Activated CD4-positive, alpha-beta memory T cell treated with anti-CD3 and anti-CD28 coated beads for 36 hours (primary cell): ENCODE measurements at regions not wholly inside any gene's neighbourhood (a gene's known extent, or its start where the extent isn't known, plus 50 kb on each side); places are given as distances from the start of the nearest gene placed in this dataset.

ENCODE experiments used
- CTCF ChIA-PET: fragments of 350-600 bp; sonication (Branson Sonifier 250); formaldehyde crosslinking; loops from one replicate; lab custom pipeline; 2021; ENCODE audit warnings: antibody characterized with exemption, inconsistent platforms; lab: Charles Lee
- POLR2A ChIA-PET: fragments of 350-600 bp; sonication (Branson Sonifier 250); formaldehyde crosslinking; loops from one replicate; lab custom pipeline; 2021; ENCODE audit warnings: antibody characterized with exemption; lab: Charles Lee
- DNase-seq: peaks from one replicate; pipeline ENCODE4 v3.0.0-alpha.2; 2020
- H3K27ac Mint-ChIP-seq: one replicate; pipeline ENCODE4 v1.8.0; 2021; ENCODE audit warnings: mixed read lengths
- H3K27me3 Mint-ChIP-seq: one replicate; pipeline ENCODE4 v1.8.0; 2021; ENCODE audit warnings: mixed read lengths
- H3K36me3 Mint-ChIP-seq: one replicate; pipeline ENCODE4 v1.8.0; 2021; ENCODE audit warnings: mixed read lengths
- H3K4me1 Mint-ChIP-seq: one replicate; pipeline ENCODE4 v1.8.0; 2021; ENCODE audit warnings: low read depth, mixed read lengths
- H3K4me3 Mint-ChIP-seq: one replicate; pipeline ENCODE4 v1.8.0; 2021; ENCODE audit warnings: mild to moderate bottlenecking, mixed read lengths
- H3K9me3 Mint-ChIP-seq: one replicate; pipeline ENCODE4 v1.8.0; 2021; ENCODE audit warnings: mixed read lengths
- intact Hi-C: fragments of 100-400 bp; cut with micrococcal nuclease; formaldehyde crosslinking; loops from one replicate; pipeline ENCODE4 v1.15.1; 2023

DNA sequence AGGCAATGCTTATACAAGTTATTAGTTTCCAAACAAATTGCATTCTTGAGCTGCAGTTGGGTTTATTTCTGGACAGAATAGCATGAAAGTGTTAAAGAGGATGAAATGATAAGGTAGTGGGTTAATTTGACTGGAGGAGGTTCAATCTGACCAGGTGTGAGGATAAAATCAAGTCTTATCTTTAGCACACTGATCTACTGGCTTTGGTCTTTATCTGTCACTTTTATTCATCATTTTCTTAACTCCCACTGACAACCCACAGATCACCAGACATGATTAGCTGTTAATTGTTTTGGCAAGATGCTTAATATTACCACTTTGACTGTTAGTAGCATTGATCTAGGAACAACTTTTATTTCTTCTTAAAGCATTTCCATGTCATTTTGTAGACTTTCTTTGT lies 74.4 kb upstream of the CNTLN start:
- POLR2A ChIA-PET = no interaction called here
- intact Hi-C loops = no loop called here
- CTCF ChIA-PET = no interaction called here
- H3K4me3 Mint-ChIP-seq = no peak overlapping the region
- no peak for DNase-seq
- H3K4me1 Mint-ChIP-seq = no peaks in the 10 kb centered on the region
- peaks cover 8% of the 10 kb centered on the region for H3K9me3 Mint-ChIP-seq
- H3K27me3 Mint-ChIP-seq = no peaks in the 10 kb centered on the region
- no peak overlapping the region for H3K27ac Mint-ChIP-seq
- no peaks in the 10 kb centered on the region for H3K36me3 Mint-ChIP-seq

DNA sequence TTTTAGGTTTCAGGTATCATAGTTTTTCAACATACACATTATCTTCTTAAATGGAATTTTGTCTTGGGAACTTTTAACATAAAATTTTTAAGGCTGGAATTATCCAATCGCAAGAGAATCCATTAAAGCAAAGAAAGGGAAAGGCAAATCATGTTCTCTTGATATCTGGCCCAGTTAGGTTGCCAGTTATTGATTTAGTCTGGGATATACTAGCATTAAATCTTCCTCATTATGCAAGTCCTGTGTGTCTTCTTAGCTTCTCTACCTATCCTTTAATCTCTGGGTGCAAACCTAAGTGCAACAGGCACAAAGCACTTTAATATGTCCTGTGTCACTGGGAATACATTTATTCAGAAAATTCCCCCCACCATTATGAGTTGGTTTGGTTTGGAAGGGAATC lies 75.4 kb upstream of the CNTLN start:
- ChIA-PET CTCF (no interaction called here), POLR2A (no interaction called here)
- H3K27ac Mint-ChIP-seq = no peak overlapping the region

DNA sequence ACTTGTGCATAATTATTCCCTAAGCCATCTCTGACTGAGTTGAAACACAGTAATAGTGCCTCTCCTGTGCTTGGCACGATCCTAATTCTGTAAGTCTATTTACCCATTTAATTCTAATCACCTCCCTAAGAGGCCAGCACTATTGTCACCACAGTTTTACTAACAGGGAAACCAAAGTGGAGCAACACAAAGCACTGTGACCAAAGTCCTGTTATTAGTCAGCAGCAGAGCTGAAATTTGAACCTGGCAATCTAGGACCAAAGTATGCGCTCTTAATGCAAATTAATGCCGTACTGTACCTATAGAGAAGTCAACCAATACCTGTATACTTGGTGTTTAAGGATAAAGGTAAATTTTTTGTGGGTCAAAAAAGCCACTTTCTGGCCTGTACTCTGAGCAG lies 77.1 kb upstream of the CNTLN start:
- no peaks in the 10 kb centered on the region for H3K4me1 Mint-ChIP-seq
- no peak overlapping the region for H3K4me3 Mint-ChIP-seq
- H3K27ac Mint-ChIP-seq = no peak overlapping the region
- H3K27me3 Mint-ChIP-seq = no peaks in the 10 kb centered on the region
- CTCF ChIA-PET = no interaction called here
- H3K9me3 Mint-ChIP-seq = peaks cover 9% of the 10 kb centered on the region
- POLR2A ChIA-PET = no interaction called here
- intact Hi-C loops = no loop called here
- no peaks in the 10 kb centered on the region for H3K36me3 Mint-ChIP-seq
- no peak for DNase-seq

More for the DNA sequence above, 75.4 kb upstream of the CNTLN start:
- intact Hi-C loops = no loop called here
- DNase-seq = no peak
- Mint-ChIP-seq H3K4me3 (no peak overlapping the region), H3K9me3 (peaks cover 8% of the 10 kb centered on the region), H3K27me3 (no peaks in the 10 kb centered on the region), H3K36me3 (no peaks in the 10 kb centered on the region), H3K4me1 (no peaks in the 10 kb centered on the region)

DNA sequence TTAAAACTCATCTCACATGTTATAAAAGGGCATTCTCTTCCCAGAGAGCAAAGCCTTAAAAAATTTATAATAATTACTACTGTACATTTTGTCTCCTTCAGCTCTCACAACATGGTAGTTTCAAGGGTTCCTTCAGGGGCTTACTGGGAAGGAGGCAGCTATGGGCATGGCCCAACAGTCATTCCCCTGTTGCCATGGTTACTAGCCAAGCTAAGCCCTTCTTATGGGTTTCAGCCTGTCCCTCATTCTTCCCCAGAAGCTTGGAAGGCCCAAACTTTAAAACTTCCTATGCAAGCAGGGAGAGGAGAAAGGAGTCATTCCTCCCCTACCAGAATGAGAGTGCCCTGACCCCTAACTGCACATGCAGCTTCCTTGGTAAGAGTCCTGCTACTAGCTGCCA lies 82.2 kb upstream of the CNTLN start:
- DNase-seq = no peak
- intact Hi-C loops = no loop called here
- CTCF ChIA-PET = no interaction called here
- Mint-ChIP-seq H3K27me3 (no peaks in the 10 kb centered on the region), H3K36me3 (no peaks in the 10 kb centered on the region), H3K4me3 (no peak overlapping the region), H3K9me3 (peaks cover 14% of the 10 kb centered on the region), H3K27ac (no peak overlapping the region), H3K4me1 (no peaks in the 10 kb centered on the region)
- POLR2A ChIA-PET = no interaction called here

DNA sequence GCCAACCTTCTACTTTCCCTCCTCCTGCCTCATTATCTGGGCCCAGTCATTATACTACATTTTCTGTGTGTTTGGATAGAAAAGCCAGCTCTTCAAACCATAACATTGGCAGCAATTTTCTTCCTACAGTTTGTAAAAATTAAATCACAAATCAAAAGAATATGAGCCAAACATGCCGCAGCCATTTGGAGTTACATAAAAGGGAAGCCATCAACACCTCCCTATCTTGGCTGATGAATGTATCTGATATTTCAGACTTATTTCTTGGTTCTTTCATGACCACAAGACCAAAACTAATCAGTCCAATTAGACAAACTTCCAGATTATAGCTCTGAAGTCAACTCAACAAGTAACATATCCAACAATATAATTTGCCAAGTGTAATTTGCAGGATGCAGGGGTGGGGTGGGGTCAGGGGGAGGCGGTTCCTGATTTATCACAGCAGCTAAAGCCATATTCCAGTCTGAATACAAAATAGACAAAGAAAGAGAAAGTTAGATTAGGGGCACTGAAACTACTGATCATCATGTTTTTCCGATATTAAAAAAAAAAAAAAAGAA lies 89.4 kb upstream of the CNTLN start:
- no peaks in the 10 kb centered on the region for H3K36me3 Mint-ChIP-seq
- intact Hi-C loops = no loop called here
- H3K4me1 Mint-ChIP-seq = no peaks in the 10 kb centered on the region
- peaks cover 27% of the 10 kb centered on the region for H3K9me3 Mint-ChIP-seq
- no peak overlapping the region for H3K27ac Mint-ChIP-seq
- POLR2A ChIA-PET = interaction anchor here (1.1 kb wide), 1 partner anchor 9 kb away, joined by 3 read pairs; no protein-coding TSS in a partner anchor
- no peak for DNase-seq
- no peak overlapping the region for H3K4me3 Mint-ChIP-seq
- CTCF ChIA-PET = no interaction called here
- no peaks in the 10 kb centered on the region for H3K27me3 Mint-ChIP-seq

DNA sequence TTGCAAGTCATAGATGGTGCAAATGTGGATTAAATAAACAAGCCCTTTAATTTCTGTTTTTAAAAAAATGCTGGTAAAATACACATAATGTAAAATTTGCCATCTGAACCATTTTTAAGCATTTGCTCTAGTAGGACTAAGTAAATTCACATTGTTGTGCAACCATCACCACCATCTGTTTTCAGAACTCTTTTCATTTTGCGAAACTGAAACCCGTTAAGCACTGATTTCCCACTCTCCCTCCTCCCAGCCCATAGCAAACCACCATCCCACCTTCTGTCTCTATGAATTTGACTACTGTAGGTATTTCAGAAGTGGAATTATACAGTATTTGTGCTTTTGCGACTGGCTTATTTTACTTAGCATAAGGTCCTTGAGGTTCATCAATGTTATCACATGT lies 103.3 kb upstream of the CNTLN start:
- Mint-ChIP-seq H3K4me1 (no peaks in the 10 kb centered on the region), H3K36me3 (no peaks in the 10 kb centered on the region), H3K27me3 (no peaks in the 10 kb centered on the region), H3K9me3 (peaks cover 21% of the 10 kb centered on the region), H3K4me3 (no peak overlapping the region), H3K27ac (no peak overlapping the region)
- intact Hi-C loops = no loop called here
- DNase-seq = no peak
- CTCF ChIA-PET = no interaction called here
- POLR2A ChIA-PET = no interaction called here

DNA sequence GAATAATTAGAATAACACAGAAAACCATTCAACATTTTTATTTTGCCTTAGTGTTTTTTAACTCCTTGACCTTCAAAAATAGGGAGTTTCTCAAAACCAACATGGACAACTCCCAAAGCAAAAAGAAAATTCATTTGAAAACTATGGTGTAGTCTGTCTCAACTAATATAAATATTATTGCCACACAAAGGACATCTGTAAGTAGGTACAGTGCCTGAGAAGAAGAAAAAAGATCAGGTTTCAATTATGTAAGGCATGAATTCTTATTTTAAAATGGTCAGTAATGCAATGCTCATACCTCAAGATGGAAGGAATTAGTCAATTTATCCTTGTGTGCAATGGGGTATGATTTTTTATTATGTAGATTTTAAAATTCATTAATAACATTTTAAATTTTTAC lies 109.6 kb upstream of the CNTLN start:
- CTCF ChIA-PET = no interaction called here
- no peak overlapping the region for H3K4me3 Mint-ChIP-seq
- peaks cover 29% of the 10 kb centered on the region for H3K9me3 Mint-ChIP-seq
- H3K36me3 Mint-ChIP-seq = no peaks in the 10 kb centered on the region
- POLR2A ChIA-PET = no interaction called here
- intact Hi-C loops = no loop called here
- no peak overlapping the region for H3K27ac Mint-ChIP-seq
- DNase-seq = no peak
- H3K4me1 Mint-ChIP-seq = no peaks in the 10 kb centered on the region
- H3K27me3 Mint-ChIP-seq = no peaks in the 10 kb centered on the region

DNA sequence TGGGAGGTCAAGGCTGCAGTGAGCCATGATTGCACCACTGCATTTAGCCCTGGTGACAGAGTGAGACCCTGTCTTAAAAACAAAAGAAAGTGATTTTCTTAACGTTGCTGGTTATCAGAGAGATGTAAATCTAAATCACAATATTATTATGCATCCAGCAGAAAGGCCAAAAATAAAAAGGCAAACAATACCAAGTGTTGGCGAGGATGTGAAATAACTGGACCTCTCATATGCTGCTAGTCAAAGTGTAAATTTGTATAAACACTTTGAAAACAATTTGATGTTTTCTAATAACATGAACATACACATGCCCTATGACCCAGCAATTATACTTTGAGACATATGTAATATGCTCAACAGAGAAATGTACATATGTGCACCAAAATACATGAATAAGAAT lies 110.7 kb upstream of the CNTLN start:
- Mint-ChIP-seq H3K36me3 (no peaks in the 10 kb centered on the region), H3K4me1 (no peaks in the 10 kb centered on the region), H3K4me3 (no peak overlapping the region), H3K27ac (no peak overlapping the region), H3K27me3 (no peaks in the 10 kb centered on the region), H3K9me3 (peaks cover 25% of the 10 kb centered on the region)
- ChIA-PET CTCF (no interaction called here), POLR2A (no interaction called here)
- DNase-seq = no peak
- intact Hi-C loops = no loop called here

DNA sequence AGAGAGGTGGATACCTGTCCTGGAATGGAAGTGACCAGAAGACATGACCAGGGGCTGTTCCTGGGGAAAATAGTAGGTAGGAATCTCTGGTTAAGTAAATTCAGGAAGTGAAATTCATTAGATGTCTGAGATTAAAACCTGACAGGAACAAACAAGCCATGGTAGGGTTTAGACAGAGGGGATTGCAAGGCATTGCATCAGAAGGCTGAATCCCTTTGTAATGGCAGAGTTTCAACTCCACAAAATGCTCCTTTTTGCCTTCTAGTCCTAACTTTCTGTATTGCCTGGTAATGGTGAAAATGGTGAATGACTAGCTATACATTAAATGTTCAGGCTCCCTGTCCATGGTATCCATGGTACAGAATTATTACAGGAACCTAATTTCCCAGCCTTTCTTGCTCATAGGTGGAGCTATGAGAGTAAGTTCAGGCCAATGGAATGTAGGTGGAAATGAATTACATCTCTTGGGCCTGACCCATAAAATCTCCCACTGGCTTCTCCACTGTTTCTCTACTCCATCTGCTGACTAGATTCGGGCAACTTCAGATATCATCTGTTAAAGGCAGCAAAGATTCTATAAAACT lies 113.4 kb upstream of the CNTLN start:
- H3K4me3 Mint-ChIP-seq = no peak overlapping the region
- H3K27ac Mint-ChIP-seq = no peak overlapping the region
- no peaks in the 10 kb centered on the region for H3K36me3 Mint-ChIP-seq
- DNase-seq = no peak
- intact Hi-C loops = no loop called here
- H3K9me3 Mint-ChIP-seq = peaks cover 22% of the 10 kb centered on the region
- no peaks in the 10 kb centered on the region for H3K4me1 Mint-ChIP-seq
- POLR2A ChIA-PET = no interaction called here
- no peaks in the 10 kb centered on the region for H3K27me3 Mint-ChIP-seq
- CTCF ChIA-PET = no interaction called here

DNA sequence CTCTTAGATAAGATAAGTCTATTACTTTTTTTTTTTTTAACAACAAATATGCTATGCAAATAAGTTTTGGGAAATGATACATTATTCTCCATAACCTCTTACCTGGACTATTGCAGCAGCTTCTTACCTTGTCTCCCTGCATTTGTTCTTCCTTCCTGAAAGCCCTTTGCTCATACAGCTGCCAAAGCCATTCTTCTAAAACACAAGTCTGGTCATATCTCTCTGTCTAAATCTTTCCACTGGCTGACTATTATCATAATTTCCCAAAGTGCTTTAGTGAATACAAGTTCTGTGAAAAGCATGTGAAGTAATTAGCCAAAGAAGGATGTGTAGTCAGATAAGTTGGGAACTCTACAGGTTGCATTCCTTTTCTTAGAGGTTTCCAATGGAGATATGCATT lies 115.4 kb upstream of the CNTLN start:
- ChIA-PET POLR2A (no interaction called here), CTCF (no interaction called here)
- no peaks in the 10 kb centered on the region for H3K36me3 Mint-ChIP-seq
- H3K9me3 Mint-ChIP-seq = peaks cover 16% of the 10 kb centered on the region
- no peak for DNase-seq
- H3K27ac Mint-ChIP-seq = no peak overlapping the region
- no peaks in the 10 kb centered on the region for H3K27me3 Mint-ChIP-seq
- no peaks in the 10 kb centered on the region for H3K4me1 Mint-ChIP-seq
- no peak overlapping the region for H3K4me3 Mint-ChIP-seq
- intact Hi-C loops = no loop called here

DNA sequence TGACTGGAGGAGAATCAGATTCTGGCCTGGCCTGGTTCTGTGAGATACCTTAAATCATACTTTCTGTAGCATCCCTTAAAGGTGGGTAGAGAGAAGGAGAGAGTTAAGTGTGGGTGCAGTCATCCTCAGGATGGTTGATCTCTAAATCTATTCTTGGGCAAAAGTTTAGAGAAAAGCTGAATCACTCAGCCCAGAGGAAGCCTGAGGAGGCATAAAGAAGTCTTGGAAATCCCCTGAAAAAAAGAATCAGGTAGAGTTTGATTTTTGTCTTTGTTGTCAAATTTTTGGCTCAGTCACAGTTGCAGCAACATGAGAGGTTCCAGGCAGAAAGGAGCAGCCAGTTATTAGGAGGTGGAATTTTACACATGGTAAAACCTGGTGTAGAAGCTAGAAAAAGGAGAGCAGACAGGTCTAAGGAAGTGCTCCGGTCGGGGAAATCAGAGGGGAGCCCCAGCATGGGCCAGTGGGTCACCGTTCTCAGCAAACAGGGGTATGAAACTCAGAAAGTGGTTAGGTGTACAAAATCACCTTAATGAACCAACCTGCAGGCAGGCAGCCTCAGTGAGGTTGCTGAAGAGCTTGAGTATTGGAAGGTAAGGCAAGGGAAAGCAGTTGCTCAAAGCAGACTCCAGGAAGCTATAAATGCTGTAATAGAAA lies 116.2 kb upstream of the CNTLN start:
- Mint-ChIP-seq H3K4me3 (no peak overlapping the region), H3K9me3 (peaks cover 8% of the 10 kb centered on the region), H3K4me1 (no peaks in the 10 kb centered on the region), H3K27me3 (no peaks in the 10 kb centered on the region), H3K36me3 (no peaks in the 10 kb centered on the region), H3K27ac (no peak overlapping the region)
- ChIA-PET CTCF (no interaction called here), POLR2A (no interaction called here)
- no peak for DNase-seq
- intact Hi-C loops = no loop called here

DNA sequence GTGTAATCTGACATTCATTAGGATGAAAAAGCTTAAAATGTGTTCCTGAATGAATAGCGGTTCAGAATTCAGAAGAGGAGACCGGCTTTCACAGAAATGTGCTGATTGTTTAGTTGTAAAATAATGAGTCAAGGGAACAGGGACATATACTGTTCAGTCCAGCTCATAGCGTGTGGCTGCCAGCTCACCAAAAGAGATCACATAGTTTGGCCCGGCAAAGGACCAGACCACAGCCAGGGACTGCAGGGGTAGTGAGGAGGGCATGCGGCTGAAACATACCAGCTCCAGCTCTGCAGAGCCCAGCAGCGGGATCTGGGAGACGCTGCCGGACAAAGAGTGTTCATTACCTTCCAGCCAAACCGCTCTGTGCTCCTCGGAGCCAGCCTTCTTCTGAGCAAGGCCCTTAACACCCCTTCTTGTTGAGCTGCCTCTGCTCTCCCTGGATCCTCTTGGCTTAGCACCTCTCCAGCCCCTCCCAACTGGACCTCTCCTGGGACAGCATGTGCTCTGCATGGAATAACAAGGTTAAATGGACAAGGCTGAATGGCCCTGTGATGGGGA lies 116.8 kb upstream of the CNTLN start:
- no peaks in the 10 kb centered on the region for H3K4me1 Mint-ChIP-seq
- intact Hi-C loops = no loop called here
- no peaks in the 10 kb centered on the region for H3K27me3 Mint-ChIP-seq
- no peak overlapping the region for H3K27ac Mint-ChIP-seq
- CTCF ChIA-PET = no interaction called here
- no peak for DNase-seq
- H3K4me3 Mint-ChIP-seq = no peak overlapping the region
- H3K36me3 Mint-ChIP-seq = no peaks in the 10 kb centered on the region
- POLR2A ChIA-PET = no interaction called here
- peaks cover 4% of the 10 kb centered on the region for H3K9me3 Mint-ChIP-seq

DNA sequence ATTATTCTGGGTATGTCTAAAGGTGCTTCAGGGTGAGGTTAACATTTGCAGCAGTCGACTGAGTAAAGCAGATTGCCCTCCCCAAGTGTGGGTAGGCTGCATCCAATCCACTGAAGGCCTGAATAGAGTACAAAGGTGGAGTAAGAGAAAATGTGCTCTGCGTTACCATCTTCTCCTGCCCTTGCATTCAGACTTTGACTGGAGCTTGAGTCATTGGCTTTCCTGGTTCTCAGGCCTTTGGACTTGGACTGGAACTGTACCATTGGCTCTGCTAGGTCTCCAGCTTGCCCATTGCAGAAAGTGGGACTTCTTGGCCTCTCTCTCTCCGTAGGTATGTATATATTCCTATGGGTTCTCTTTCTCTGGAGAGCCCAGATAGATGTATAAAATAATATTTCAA lies 120.9 kb upstream of the CNTLN start:
- no peaks in the 10 kb centered on the region for H3K27me3 Mint-ChIP-seq
- ChIA-PET CTCF (no interaction called here), POLR2A (no interaction called here)
- no peak overlapping the region for H3K27ac Mint-ChIP-seq
- H3K4me1 Mint-ChIP-seq = no peaks in the 10 kb centered on the region
- no peaks in the 10 kb centered on the region for H3K9me3 Mint-ChIP-seq
- intact Hi-C loops = no loop called here
- no peak for DNase-seq
- H3K36me3 Mint-ChIP-seq = no peaks in the 10 kb centered on the region
- no peak overlapping the region for H3K4me3 Mint-ChIP-seq
